Endothelial cell of umbilical vein (primary cell): ENCODE measurements at regions not wholly inside any gene's neighbourhood (a gene's known extent, or its start where the extent isn't known, plus 50 kb on each side); places are given as distances from the start of the nearest gene placed in this dataset.

Experiments
- POLR2A ChIP-seq: IDR thresholded peaks from 2 replicates; pipeline ENCODE4 v1.6.1; 2012; ENCODE audit warnings: low read depth, mild to moderate bottlenecking, control low read depth, low read length
- POLR2AphosphoS5 ChIP-seq: IDR thresholded peaks from 2 replicates; pipeline ENCODE4 v1.6.1; 2012; ENCODE audit warnings: low read depth, mild to moderate bottlenecking, control low read depth, low read length, moderate library complexity; ENCODE audit not compliant: insufficient read depth

DNA sequence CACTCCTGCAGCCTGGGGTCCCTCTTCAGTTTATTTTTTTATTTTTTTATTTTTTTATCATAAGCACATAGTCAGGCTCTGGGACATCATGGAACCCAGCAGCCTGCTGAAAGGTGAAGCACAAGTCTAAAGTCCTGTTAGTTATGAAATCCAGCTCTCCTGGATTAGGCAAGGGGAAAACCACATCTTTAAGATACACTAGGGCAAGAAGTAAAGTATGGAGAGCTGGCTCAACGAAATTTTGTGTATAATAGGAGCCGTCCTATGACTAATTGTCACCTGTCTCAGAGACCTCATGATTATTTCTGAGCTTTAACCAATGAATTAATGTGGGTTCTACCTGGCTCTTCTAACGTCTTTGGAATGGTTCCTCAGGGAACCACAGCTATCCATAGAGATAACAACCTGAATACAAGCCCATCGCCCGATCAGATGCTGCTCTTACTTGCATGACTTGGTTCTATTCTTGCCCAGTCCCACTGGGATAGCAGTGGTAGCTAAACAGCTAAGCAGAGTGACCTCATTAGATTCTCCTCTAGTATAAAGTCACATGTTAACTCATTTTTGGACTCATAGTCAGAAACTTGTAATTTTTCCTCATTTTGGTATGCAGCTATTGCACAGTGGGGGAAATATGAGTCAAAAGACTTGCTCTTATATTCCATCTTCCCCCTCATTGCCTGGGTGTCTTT, 122.7 kb downstream of the LMO4 start:
- TF ChIP-seq POLR2A, result no peak
- TF ChIP-seq POLR2AphosphoS5, result no peak
